ENCODE measurements at regions not wholly inside any gene's neighbourhood (a gene's known extent, or its start where the extent isn't known, plus 50 kb on each side); places are given as distances from the start of the nearest gene placed in this dataset.

DNA sequence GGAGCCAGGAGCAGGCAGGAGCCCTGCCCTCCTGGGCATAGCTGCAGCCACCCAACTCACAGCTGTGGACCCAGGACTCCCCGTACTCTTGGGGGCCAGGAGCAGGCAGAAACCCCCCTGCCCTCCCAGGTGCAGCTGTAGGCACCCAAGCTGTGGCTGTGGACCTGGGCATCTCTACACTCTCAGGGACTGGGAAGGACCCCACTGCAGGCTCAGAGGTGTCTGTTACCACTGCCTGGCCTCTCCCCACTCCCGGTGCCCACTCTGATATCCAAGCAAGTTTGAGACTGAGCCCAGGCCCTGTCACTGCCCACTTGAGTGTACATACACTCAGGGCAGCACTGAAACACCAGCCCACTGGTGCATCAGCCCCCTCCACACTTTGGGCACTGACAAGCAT lies 193.5 kb upstream of the MANEA start:
- TF ChIP-seq, protein P1, sequence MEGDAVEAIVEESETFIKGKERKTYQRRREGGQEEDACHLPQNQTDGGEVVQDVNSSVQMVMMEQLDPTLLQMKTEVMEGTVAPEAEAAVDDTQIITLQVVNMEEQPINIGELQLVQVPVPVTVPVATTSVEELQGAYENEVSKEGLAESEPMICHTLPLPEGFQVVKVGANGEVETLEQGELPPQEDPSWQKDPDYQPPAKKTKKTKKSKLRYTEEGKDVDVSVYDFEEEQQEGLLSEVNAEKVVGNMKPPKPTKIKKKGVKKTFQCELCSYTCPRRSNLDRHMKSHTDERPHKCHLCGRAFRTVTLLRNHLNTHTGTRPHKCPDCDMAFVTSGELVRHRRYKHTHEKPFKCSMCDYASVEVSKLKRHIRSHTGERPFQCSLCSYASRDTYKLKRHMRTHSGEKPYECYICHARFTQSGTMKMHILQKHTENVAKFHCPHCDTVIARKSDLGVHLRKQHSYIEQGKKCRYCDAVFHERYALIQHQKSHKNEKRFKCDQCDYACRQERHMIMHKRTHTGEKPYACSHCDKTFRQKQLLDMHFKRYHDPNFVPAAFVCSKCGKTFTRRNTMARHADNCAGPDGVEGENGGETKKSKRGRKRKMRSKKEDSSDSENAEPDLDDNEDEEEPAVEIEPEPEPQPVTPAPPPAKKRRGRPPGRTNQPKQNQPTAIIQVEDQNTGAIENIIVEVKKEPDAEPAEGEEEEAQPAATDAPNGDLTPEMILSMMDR (IDR thresholded peaks at IDR 0.05) = no peak
- no peak for TF ChIP-seq POLR2A (IDR thresholded peaks at IDR 0.05)

Data from lower leg skin (tissue), 3 donors.